Esophagus muscularis mucosa (tissue), 3 donors: ENCODE measurements at regions not wholly inside any gene's neighbourhood (a gene's known extent, or its start where the extent isn't known, plus 50 kb on each side); places are given as distances from the start of the nearest gene placed in this dataset.
"Not testable (repeated sequence)": the region's sequence is repeated elsewhere in the genome, so short reads cannot be mapped to it uniquely, and the experiment has no call there.

ENCODE experiments used
- POLR2A ChIP-seq: fragments of 450-650 bp; IDR thresholded peaks from one replicate; pipeline ENCODE4 v1.6.1; 2017; ENCODE audit warnings: antibody characterized with exemption, moderate library complexity, mild to moderate bottlenecking, low read depth
- POLR2AphosphoS5 ChIP-seq, 2 donors: sonication (generic); formaldehyde crosslinking; IDR thresholded peaks; one replicate each; pipeline ENCODE4 v1.6.1; 2017; ENCODE audit warnings: antibody characterized with exemption in 2 of 2
- TF ChIP-seq, protein P1 (sequence below), 3 experiments: fragments of 200-600 bp in 2 of 3; fragments of 450-650 bp in 1 of 3; sonication (generic) in 2 of 3; IDR thresholded peaks; one replicate each; pipeline ENCODE4 v1.5.1; 2017 to 2019; ENCODE audit warnings: antibody characterized with exemption in 3 of 3, mild to moderate bottlenecking in 2 of 3, moderate library complexity in 1 of 3

DNA sequence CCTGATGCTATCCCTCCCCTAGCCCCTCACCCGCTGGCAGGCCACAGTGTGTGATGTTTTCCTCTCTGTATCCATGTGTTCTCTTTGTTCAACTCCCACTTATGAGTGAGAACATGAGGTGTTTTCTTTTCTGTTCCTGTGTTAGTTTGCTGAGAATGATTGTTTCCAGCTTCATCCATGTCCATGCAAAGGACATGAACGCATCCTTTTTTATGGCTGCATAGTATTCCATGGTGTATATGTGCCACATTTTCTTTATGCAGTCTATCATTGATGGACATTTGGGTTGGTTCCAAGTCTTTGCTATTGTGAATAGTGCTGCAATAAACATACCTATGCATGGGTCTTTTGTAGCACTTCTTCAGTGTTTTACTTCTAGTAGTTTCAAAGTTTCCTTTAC lies 171.8 kb upstream of the MMADHC start:
- TF ChIP-seq, protein P1, sequence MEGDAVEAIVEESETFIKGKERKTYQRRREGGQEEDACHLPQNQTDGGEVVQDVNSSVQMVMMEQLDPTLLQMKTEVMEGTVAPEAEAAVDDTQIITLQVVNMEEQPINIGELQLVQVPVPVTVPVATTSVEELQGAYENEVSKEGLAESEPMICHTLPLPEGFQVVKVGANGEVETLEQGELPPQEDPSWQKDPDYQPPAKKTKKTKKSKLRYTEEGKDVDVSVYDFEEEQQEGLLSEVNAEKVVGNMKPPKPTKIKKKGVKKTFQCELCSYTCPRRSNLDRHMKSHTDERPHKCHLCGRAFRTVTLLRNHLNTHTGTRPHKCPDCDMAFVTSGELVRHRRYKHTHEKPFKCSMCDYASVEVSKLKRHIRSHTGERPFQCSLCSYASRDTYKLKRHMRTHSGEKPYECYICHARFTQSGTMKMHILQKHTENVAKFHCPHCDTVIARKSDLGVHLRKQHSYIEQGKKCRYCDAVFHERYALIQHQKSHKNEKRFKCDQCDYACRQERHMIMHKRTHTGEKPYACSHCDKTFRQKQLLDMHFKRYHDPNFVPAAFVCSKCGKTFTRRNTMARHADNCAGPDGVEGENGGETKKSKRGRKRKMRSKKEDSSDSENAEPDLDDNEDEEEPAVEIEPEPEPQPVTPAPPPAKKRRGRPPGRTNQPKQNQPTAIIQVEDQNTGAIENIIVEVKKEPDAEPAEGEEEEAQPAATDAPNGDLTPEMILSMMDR (IDR thresholded peaks at IDR 0.05) = not testable (repeated sequence)
- not testable (repeated sequence) for TF ChIP-seq POLR2A; POLR2AphosphoS5 (IDR thresholded peaks at IDR 0.05)
